BLaER1 (cell line): ENCODE measurements at regions not wholly inside any gene's neighbourhood (a gene's known extent, or its start where the extent isn't known, plus 50 kb on each side); places are given as distances from the start of the nearest gene placed in this dataset.

Experiments used
- H3K27ac ChIP-seq: shearing (Covaris generic); formaldehyde crosslinking; 2 replicates; pipeline ENCODE4 v1.8.1; 2022
- H3K27me3 ChIP-seq: shearing (Covaris generic); formaldehyde crosslinking; 2 replicates; pipeline ENCODE4 v1.8.1; 2022
- H3K36me3 ChIP-seq: shearing (Covaris generic); formaldehyde crosslinking; 2 replicates; pipeline ENCODE4 v1.8.1; 2022
- H3K4me1 ChIP-seq: shearing (Covaris generic); formaldehyde crosslinking; 2 replicates; pipeline ENCODE4 v1.8.1; 2022
- H3K4me2 ChIP-seq: shearing (Covaris generic); formaldehyde crosslinking; 2 replicates; pipeline ENCODE4 v1.8.1; 2022
- H3K4me3 ChIP-seq: shearing (Covaris generic); formaldehyde crosslinking; 2 replicates; pipeline ENCODE4 v1.8.1; 2022
- H3K9ac ChIP-seq: shearing (Covaris generic); formaldehyde crosslinking; 2 replicates; pipeline ENCODE4 v1.8.1; 2022
- H3K9me3 ChIP-seq: shearing (Covaris generic); formaldehyde crosslinking; 2 replicates; pipeline ENCODE4 v1.8.1; 2022
- H4K20me1 ChIP-seq: shearing (Covaris generic); formaldehyde crosslinking; 2 replicates; pipeline ENCODE4 v1.8.1; 2022
- Cebpa-rat ChIP-seq: shearing (Covaris generic); IDR thresholded peaks from 2 replicates; pipeline ENCODE4 v1.8.1; 2022

- Histone ChIP-seq H3K9me3 (0 out of 2 replicates have a peak, but pooled peaks cover 7% of the 10 kb centered on the region), H3K9ac (no peak overlapping the region), H3K4me2 (no peak overlapping the region)
These were observed 250.0 kb downstream of the SOX9 start for GRCh38 chr17:72370819-72371218.

GRCh38 chr17:72372185-72372584 is 251.4 kb downstream of the SOX9 start:
- no peak overlapping the region for H3K9ac ChIP-seq
- peaks cover 6% of the 10 kb centered on the region; the same call in 1 of the 2 replicates for H3K4me1 ChIP-seq
- no peaks in the 10 kb centered on the region for H4K20me1 ChIP-seq
- no peak for TF ChIP-seq Cebpa-rat
- H3K4me2 ChIP-seq, result no peak overlapping the region
- no peaks in the 10 kb centered on the region for H3K27me3 ChIP-seq
- H3K9me3 ChIP-seq, result 0 out of 2 replicates have a peak, but pooled peaks cover 7% of the 10 kb centered on the region
- H3K36me3 ChIP-seq, result no peaks in the 10 kb centered on the region
- no peak overlapping the region for H3K27ac ChIP-seq
- no peak overlapping the region for H3K4me3 ChIP-seq

More at GRCh38 chr17:72370819-72371218, 250.0 kb downstream of the SOX9 start:
- Histone ChIP-seq H3K27me3 (no peaks in the 10 kb centered on the region), H3K36me3 (no peaks in the 10 kb centered on the region), H4K20me1 (no peaks in the 10 kb centered on the region), H3K4me1 (peaks cover 6% of the 10 kb centered on the region; the same call in 1 of the 2 replicates), H3K4me3 (no peak overlapping the region), H3K27ac (no peak overlapping the region)
- TF ChIP-seq Cebpa-rat, result no peak

GRCh38 chr17:72373910-72374741 is 253.3 kb downstream of the SOX9 start:
- TF ChIP-seq Cebpa-rat, result no peak
- H3K4me1 ChIP-seq, result peaks cover 18% of the 10 kb centered on the region
- H4K20me1 ChIP-seq, result no peaks in the 10 kb centered on the region
- no peak overlapping the region for H3K4me3 ChIP-seq
- no peak overlapping the region for H3K4me2 ChIP-seq
- H3K27ac ChIP-seq, result no peak overlapping the region
- H3K9ac ChIP-seq, result no peak overlapping the region
- no peaks in the 10 kb centered on the region for H3K27me3 ChIP-seq
- H3K36me3 ChIP-seq, result no peaks in the 10 kb centered on the region
- 0 out of 2 replicates have a peak, but pooled peaks cover 7% of the 10 kb centered on the region for H3K9me3 ChIP-seq

- Histone ChIP-seq H3K27ac (no peak overlapping the region), H3K9me3 (0 out of 2 replicates have a peak, but pooled peaks cover 7% of the 10 kb centered on the region), H3K27me3 (no peaks in the 10 kb centered on the region), H3K9ac (no peak overlapping the region), H3K36me3 (no peaks in the 10 kb centered on the region), H3K4me1 (peaks cover 28% of the 10 kb centered on the region), H4K20me1 (no peaks in the 10 kb centered on the region), H3K4me3 (no peak overlapping the region), H3K4me2 (no peak overlapping the region)
- TF ChIP-seq Cebpa-rat, result no peak
These were observed 255.9 kb downstream of the SOX9 start for GRCh38 chr17:72376526-72377345.

- H3K4me3 ChIP-seq, result no peak overlapping the region
- no peaks in the 10 kb centered on the region for H3K27me3 ChIP-seq
- no peak overlapping the region for H3K27ac ChIP-seq
- no peaks in the 10 kb centered on the region for H4K20me1 ChIP-seq
- H3K9me3 ChIP-seq, result 0 out of 2 replicates have a peak, but pooled peaks cover 3% of the 10 kb centered on the region
- peak overlapping the region; percentile 54 for H3K4me2 ChIP-seq
- H3K4me1 ChIP-seq, result peaks cover 27% of the 10 kb centered on the region
- no peak overlapping the region for H3K9ac ChIP-seq
- H3K36me3 ChIP-seq, result no peaks in the 10 kb centered on the region
- no peak for TF ChIP-seq Cebpa-rat
These were observed 257.9 kb downstream of the SOX9 start for GRCh38 chr17:72378414-72379390.

- Histone ChIP-seq H3K4me1 (peaks cover 22% of the 10 kb centered on the region), H3K9me3 (no peaks in the 10 kb centered on the region), H3K9ac (no peak overlapping the region), H3K4me2 (peak overlapping the region; percentile 54), H3K36me3 (no peaks in the 10 kb centered on the region), H3K27me3 (no peaks in the 10 kb centered on the region), H3K27ac (no peak overlapping the region), H3K4me3 (no peak overlapping the region), H4K20me1 (no peaks in the 10 kb centered on the region)
- TF ChIP-seq Cebpa-rat, result no peak
These were observed 258.7 kb downstream of the SOX9 start for GRCh38 chr17:72379516-72379915.

GRCh38 chr17:72380120-72380519 is 259.3 kb downstream of the SOX9 start:
- H3K4me2 ChIP-seq, result no peak overlapping the region
- no peaks in the 10 kb centered on the region for H4K20me1 ChIP-seq
- H3K4me1 ChIP-seq, result peaks cover 22% of the 10 kb centered on the region
- TF ChIP-seq Cebpa-rat, result no peak
- H3K27ac ChIP-seq, result no peak overlapping the region
- H3K4me3 ChIP-seq, result no peak overlapping the region
- H3K36me3 ChIP-seq, result no peaks in the 10 kb centered on the region
- no peaks in the 10 kb centered on the region for H3K9me3 ChIP-seq
- H3K27me3 ChIP-seq, result no peaks in the 10 kb centered on the region
- no peak overlapping the region for H3K9ac ChIP-seq

GRCh38 chr17:72380737-72381136 is 259.9 kb downstream of the SOX9 start:
- Histone ChIP-seq H3K9ac (no peak overlapping the region), H3K27me3 (no peaks in the 10 kb centered on the region), H4K20me1 (no peaks in the 10 kb centered on the region), H3K4me1 (peaks cover 22% of the 10 kb centered on the region), H3K36me3 (no peaks in the 10 kb centered on the region), H3K4me2 (no peak overlapping the region), H3K27ac (no peak overlapping the region), H3K9me3 (no peaks in the 10 kb centered on the region), H3K4me3 (no peak overlapping the region)
- TF ChIP-seq Cebpa-rat, result no peak
